Natural killer cell treated with Interleukin-12 subunit alpha and Interleukin-12 subunit beta and Interleukin-15 and Interleukin-18, amount 100 ng/mL, for 72 hours (primary cell): ENCODE measurements at regions not wholly inside any gene's neighbourhood (a gene's known extent, or its start where the extent isn't known, plus 50 kb on each side); places are given as distances from the start of the nearest gene placed in this dataset.
"Not testable (repeated sequence)": the region's sequence is repeated elsewhere in the genome, so short reads cannot be mapped to it uniquely, and the experiment has no call there.

ENCODE experiments used
- ATAC-seq, 2 donors: fragments of 150-1000 bp; cut with Tn5 transposase in 1 of 2; sonication (Bioruptor Pico), chemical (Tn5 transposase) in 1 of 2; 2 replicates each; pipeline ENCODE4 v1.10.0; 2021
- DNase-seq: peaks from one replicate; pipeline ENCODE4 v3.0.0; 2022; ENCODE audit warnings: low spot score
- H3K27ac Mint-ChIP-seq, 2 donors: 1 replicate in 1 of 2; 2 replicates in 1 of 2; pipeline ENCODE4 v1.8.0; 2022; ENCODE audit warnings: mixed read lengths in 2 of 2, mild to moderate bottlenecking in 1 of 2, moderate library complexity in 1 of 2
- H3K27me3 Mint-ChIP-seq, 2 donors: 1 replicate in 1 of 2; 2 replicates in 1 of 2; pipeline ENCODE4 v1.8.0; 2022; ENCODE audit warnings: mixed read lengths in 2 of 2
- H3K36me3 Mint-ChIP-seq: one replicate; pipeline ENCODE4 v1.8.0; 2022; ENCODE audit warnings: mixed read lengths
- H3K4me1 Mint-ChIP-seq, 2 donors: 1 replicate in 1 of 2; 2 replicates in 1 of 2; pipeline ENCODE4 v1.8.0; 2022; ENCODE audit warnings: low read depth in 2 of 2, mixed read lengths in 2 of 2, mild to moderate bottlenecking in 1 of 2
- H3K4me3 Mint-ChIP-seq: one replicate; pipeline ENCODE4 v1.8.0; 2022; ENCODE audit warnings: mixed read lengths
- H3K9me3 Mint-ChIP-seq: 2 replicates; pipeline ENCODE4 v1.8.0; 2022; ENCODE audit warnings: mixed read lengths

- not testable (repeated sequence) for H3K9me3 Mint-ChIP-seq, DNase-seq, H3K4me3 Mint-ChIP-seq, ATAC-seq, H3K27ac Mint-ChIP-seq, H3K27me3 Mint-ChIP-seq, H3K36me3 Mint-ChIP-seq
- H3K4me1 Mint-ChIP-seq: peaks cover 64 to 77% of the 10 kb centered on the region in 2 donors
Measured at GRCh38 chr13:50233574-50233973, 218.3 kb downstream of the KCNRG start.

- Mint-ChIP-seq H3K4me3 (peak overlapping the region; percentile 47), H3K27me3 (no peaks in the 10 kb centered on the region), H3K27ac (peak overlapping the region; percentile 77 to 88), H3K36me3 (peaks cover 20% of the 10 kb centered on the region), H3K9me3 (peaks cover 6% of the 10 kb centered on the region), H3K4me1 (peaks cover 60 to 72% of the 10 kb centered on the region in 2 donors)
- no peak for DNase-seq
- ATAC-seq: peak in 1 of 2 donors; percentile 60
Measured at GRCh38 chr13:50235604-50236342, 220.5 kb downstream of the KCNRG start.

GRCh38 chr13:50236898-50237318 lies 221.7 kb downstream of the KCNRG start:
- ATAC-seq (peak; percentile 97), DNase-seq (peak; percentile 81)
- peak overlapping the region; percentile 47 for H3K4me3 Mint-ChIP-seq
- peaks cover 6% of the 10 kb centered on the region for H3K9me3 Mint-ChIP-seq
- peaks cover 20% of the 10 kb centered on the region for H3K36me3 Mint-ChIP-seq
- no peaks in the 10 kb centered on the region for H3K27me3 Mint-ChIP-seq
- H3K4me1 Mint-ChIP-seq: peaks cover 54 to 67% of the 10 kb centered on the region in 2 donors
- H3K27ac Mint-ChIP-seq: peak overlapping the region; percentile 77 to 88

GRCh38 chr13:50238922-50239321 lies 223.7 kb downstream of the KCNRG start:
- ATAC-seq (no peak), DNase-seq (no peak)
- Mint-ChIP-seq H3K4me1 (peaks cover 57 to 68% of the 10 kb centered on the region in 2 donors), H3K27ac (peak overlapping the region; percentile 77 to 88), H3K9me3 (no peaks in the 10 kb centered on the region), H3K27me3 (no peaks in the 10 kb centered on the region), H3K4me3 (peak overlapping the region; percentile 46), H3K36me3 (peaks cover 12% of the 10 kb centered on the region)

GRCh38 chr13:50241479-50241878 lies 226.2 kb downstream of the KCNRG start:
- Mint-ChIP-seq H3K4me3 (no peak overlapping the region), H3K4me1 (peaks cover 61 to 73% of the 10 kb centered on the region in 2 donors), H3K27me3 (no peaks in the 10 kb centered on the region), H3K27ac (no peak overlapping the region), H3K36me3 (peaks cover 22% of the 10 kb centered on the region), H3K9me3 (peaks cover 4% of the 10 kb centered on the region)
- DNase-seq (no peak), ATAC-seq (no peak)

- Mint-ChIP-seq H3K27ac (peak overlapping the region; percentile 95 to 98), H3K9me3 (peaks cover 6% of the 10 kb centered on the region), H3K36me3 (peaks cover 27% of the 10 kb centered on the region), H3K4me3 (peak overlapping the region; percentile 83), H3K27me3 (no peaks in the 10 kb centered on the region), H3K4me1 (peaks cover 54 to 69% of the 10 kb centered on the region in 2 donors)
- ATAC-seq (no peak), DNase-seq (no peak)
Measured at GRCh38 chr13:50243931-50244330, 228.7 kb downstream of the KCNRG start.

GRCh38 chr13:50244355-50244712 lies 229.1 kb downstream of the KCNRG start:
- H3K9me3 Mint-ChIP-seq: peaks cover 6% of the 10 kb centered on the region
- H3K27me3 Mint-ChIP-seq: no peaks in the 10 kb centered on the region
- H3K27ac Mint-ChIP-seq: peak overlapping the region; percentile 95 to 98
- peak overlapping the region; percentile 83 for H3K4me3 Mint-ChIP-seq
- peaks cover 23% of the 10 kb centered on the region for H3K36me3 Mint-ChIP-seq
- peak; percentile 71 for DNase-seq
- H3K4me1 Mint-ChIP-seq: peaks cover 54 to 69% of the 10 kb centered on the region in 2 donors
- ATAC-seq: peak in 1 of 2 donors; percentile 4

- Mint-ChIP-seq H3K9me3 (peaks cover 6% of the 10 kb centered on the region), H3K27ac (peak overlapping the region; percentile 95 to 98), H3K4me3 (peak overlapping the region; percentile 83), H3K27me3 (no peaks in the 10 kb centered on the region), H3K4me1 (peaks cover 60 to 74% of the 10 kb centered on the region in 2 donors), H3K36me3 (peaks cover 23% of the 10 kb centered on the region)
- peak; percentile 94 for ATAC-seq
- DNase-seq: peak; percentile 86
Measured at GRCh38 chr13:50244713-50245574, 229.7 kb downstream of the KCNRG start.

GRCh38 chr13:50247223-50247622 lies 232.0 kb downstream of the KCNRG start:
- Mint-ChIP-seq H3K9me3 (peaks cover 10% of the 10 kb centered on the region), H3K36me3 (peaks cover 27% of the 10 kb centered on the region), H3K27me3 (no peaks in the 10 kb centered on the region), H3K4me1 (peaks cover 72 to 87% of the 10 kb centered on the region in 2 donors), H3K27ac (peak overlapping the region; percentile 60 to 87), H3K4me3 (peak overlapping the region; percentile 38)
- DNase-seq (no peak), ATAC-seq (no peak)

- H3K27me3 Mint-ChIP-seq: no peaks in the 10 kb centered on the region
- peaks cover 34% of the 10 kb centered on the region for H3K36me3 Mint-ChIP-seq
- peak overlapping the region; percentile 80 for H3K4me3 Mint-ChIP-seq
- DNase-seq: peak; percentile 68
- peaks cover 16% of the 10 kb centered on the region for H3K9me3 Mint-ChIP-seq
- ATAC-seq: peak; percentile 74 to 77
- H3K4me1 Mint-ChIP-seq: peaks cover 76 to 87% of the 10 kb centered on the region in 2 donors
- H3K27ac Mint-ChIP-seq: peak overlapping the region; percentile 89 to 97
Measured at GRCh38 chr13:50248516-50249143, 233.4 kb downstream of the KCNRG start.

GRCh38 chr13:50249144-50249521 lies 233.9 kb downstream of the KCNRG start:
- peaks cover 16% of the 10 kb centered on the region for H3K9me3 Mint-ChIP-seq
- H3K4me3 Mint-ChIP-seq: peak overlapping the region; percentile 80
- ATAC-seq (no peak), DNase-seq (no peak)
- peaks cover 34% of the 10 kb centered on the region for H3K36me3 Mint-ChIP-seq
- H3K4me1 Mint-ChIP-seq: peaks cover 71 to 83% of the 10 kb centered on the region in 2 donors
- no peaks in the 10 kb centered on the region for H3K27me3 Mint-ChIP-seq
- H3K27ac Mint-ChIP-seq: peak overlapping the region; percentile 89 to 97

GRCh38 chr13:50250401-50250800 lies 235.2 kb downstream of the KCNRG start:
- peak overlapping the region; percentile 30 for H3K4me3 Mint-ChIP-seq
- peaks cover 63 to 76% of the 10 kb centered on the region in 2 donors for H3K4me1 Mint-ChIP-seq
- DNase-seq: no peak
- H3K27me3 Mint-ChIP-seq: no peaks in the 10 kb centered on the region
- H3K36me3 Mint-ChIP-seq: peaks cover 27% of the 10 kb centered on the region
- H3K9me3 Mint-ChIP-seq: peaks cover 13% of the 10 kb centered on the region
- ATAC-seq: no peak
- peak overlapping the region; percentile 89 to 97 for H3K27ac Mint-ChIP-seq

GRCh38 chr13:50255639-50256038 lies 240.4 kb downstream of the KCNRG start:
- Mint-ChIP-seq H3K27me3 (no peaks in the 10 kb centered on the region), H3K9me3 (peaks cover 11% of the 10 kb centered on the region), H3K27ac (peak overlapping the region; percentile 89 to 95), H3K36me3 (peaks cover 23% of the 10 kb centered on the region), H3K4me3 (peak overlapping the region; percentile 84), H3K4me1 (peaks cover 73 to 83% of the 10 kb centered on the region in 2 donors)
- DNase-seq: peak; percentile 67
- peak; percentile 84 to 92 for ATAC-seq
